A673 (cell line): ENCODE measurements at regions not wholly inside any gene's neighbourhood (a gene's known extent, or its start where the extent isn't known, plus 50 kb on each side); places are given as distances from the start of the nearest gene placed in this dataset.
"Not testable (repeated sequence)": the region's sequence is repeated elsewhere in the genome, so short reads cannot be mapped to it uniquely, and the experiment has no call there.

ENCODE experiments used
- BruUV-seq: library from RNA; stranded (reverse); fragments of 400-500 nt; replicated peaks from 2 replicates; lab custom pipeline; 2021; lab: Mats Ljungman, UMichigan
- CTCF ChIA-PET: fragments of 300-600 bp; sonication (Branson Sonifier 250); formaldehyde crosslinking; loops from one replicate; lab custom pipeline; 2022; ENCODE audit warnings: antibody characterized with exemption; lab: Charles Lee
- POLR2A ChIA-PET: fragments of 300-600 bp; sonication (Branson Sonifier 250); formaldehyde crosslinking; loops from one replicate; lab custom pipeline; 2022; ENCODE audit warnings: antibody characterized with exemption; ENCODE audit not compliant: low non-redundant PET; lab: Charles Lee
- DNase-seq: peaks from one replicate; pipeline ENCODE4 v3.0.0-alpha.2; 2015; ENCODE audit warnings: low spot score
- H3K27ac ChIP-seq: fragments of 200-600 bp; sonication (generic); 2 replicates; pipeline ENCODE4 v1.5.1; 2016; ENCODE audit warnings: mixed run types, low read depth, mild to moderate bottlenecking, mixed read lengths, antibody characterized with exemption, low read length; ENCODE audit not compliant: poor library complexity, severe bottlenecking
- H3K27me3 ChIP-seq: fragments of 200-600 bp; sonication (generic); replicated peaks from 2 replicates; pipeline ENCODE4 v1.6.1; 2017; ENCODE audit warnings: mixed run types, low read depth, mild to moderate bottlenecking, mixed read lengths, antibody characterized with exemption, low read length; ENCODE audit not compliant: insufficient read depth, poor library complexity
- H3K36me3 ChIP-seq: fragments of 200-600 bp; sonication (generic); 2 replicates; pipeline ENCODE4 v1.6.1; 2016; ENCODE audit warnings: mixed run types, mild to moderate bottlenecking, mixed read lengths, antibody characterized with exemption, low read length; ENCODE audit not compliant: insufficient read depth, poor library complexity, severe bottlenecking
- H3K4me1 ChIP-seq: fragments of 200-600 bp; sonication (generic); 2 replicates; pipeline ENCODE4 v1.6.1; 2017; ENCODE audit warnings: mixed run types, mild to moderate bottlenecking, mixed read lengths, antibody characterized with exemption, low read length; ENCODE audit not compliant: insufficient read depth, poor library complexity, severe bottlenecking
- H3K4me3 ChIP-seq: fragments of 200-600 bp; sonication (generic); 2 replicates; pipeline ENCODE4 v1.5.1; 2016; ENCODE audit warnings: low read depth, mixed run types, mild to moderate bottlenecking, mixed read lengths, low read length; ENCODE audit not compliant: poor library complexity, severe bottlenecking
- H3K9me3 ChIP-seq: fragments of 200-600 bp; sonication (generic); 2 replicates; pipeline ENCODE4 v1.6.1; 2016; ENCODE audit warnings: mixed run types, low read depth, mild to moderate bottlenecking, mixed read lengths, antibody characterized with exemption, low read length; ENCODE audit not compliant: poor library complexity, severe bottlenecking
- CTCF ChIP-seq: fragments of 300-800, 200-600 bp; sonication (generic); conservative IDR thresholded peaks from 2 replicates; pipeline ENCODE4 v1.5.1; 2017; ENCODE audit warnings: low read depth, mild to moderate bottlenecking, antibody characterized with exemption, low read length, moderate library complexity, mixed read lengths
- EZH2 ChIP-seq: fragments of 200-600 bp; sonication (generic); IDR thresholded peaks from 2 replicates; pipeline ENCODE4 v1.6.1; 2017; ENCODE audit warnings: borderline replicate concordance, low read depth, mild to moderate bottlenecking, mixed read lengths, antibody characterized with exemption, low read length; ENCODE audit not compliant: poor library complexity, severe bottlenecking
- intact Hi-C: fragments of 100-400 bp; cut with micrococcal nuclease; formaldehyde crosslinking; loops from one replicate; pipeline ENCODE4 v1.10.0; 2022; ENCODE audit not compliant: unreplicated experiment

GRCh38 chr4:37555322-37555721 is 130.9 kb downstream of the RELL1 start:
- TF ChIP-seq EZH2 (no peak), CTCF (no peak)
- Histone ChIP-seq H3K27me3 (no peaks in the 10 kb centered on the region), H3K27ac (no peak overlapping the region), H3K36me3 (no peaks in the 10 kb centered on the region), H3K4me1 (no peaks in the 10 kb centered on the region), H3K9me3 (no peaks in the 10 kb centered on the region), H3K4me3 (no peak overlapping the region)
- DNase-seq: no peak
- no TSS peak for BruUV-seq
- POLR2A ChIA-PET: no interaction called here
- CTCF ChIA-PET: no interaction called here
- intact Hi-C loops: no loop called here

- CTCF ChIA-PET, DNase-seq, H3K4me1 ChIP-seq, H3K36me3 ChIP-seq, POLR2A ChIA-PET, H3K4me3 ChIP-seq, H3K9me3 ChIP-seq, H3K27me3 ChIP-seq, H3K27ac ChIP-seq, BruUV-seq, intact Hi-C loops: not testable (repeated sequence)
These were observed 136.3 kb downstream of the RELL1 start for GRCh38 chr4:37549866-37550265.

- intact Hi-C loops: no loop called here
- no TSS peak for BruUV-seq
- DNase-seq: peak; percentile 6
- POLR2A ChIA-PET: no interaction called here
- Histone ChIP-seq H3K27me3 (peaks cover 2% of the 10 kb centered on the region), H3K4me1 (no peaks in the 10 kb centered on the region), H3K4me3 (no peak overlapping the region), H3K36me3 (no peaks in the 10 kb centered on the region), H3K9me3 (no peaks in the 10 kb centered on the region), H3K27ac (no peak overlapping the region)
- TF ChIP-seq EZH2 (no peak), CTCF (no peak)
- CTCF ChIA-PET: no interaction called here
These were observed 137.1 kb downstream of the RELL1 start for GRCh38 chr4:37549041-37549440.

GRCh38 chr4:37546586-37546985 is 139.6 kb downstream of the RELL1 start:
- H3K36me3 ChIP-seq: no peaks in the 10 kb centered on the region
- H3K27me3 ChIP-seq: peaks cover 5% of the 10 kb centered on the region
- H3K4me3 ChIP-seq: no peak overlapping the region
- intact Hi-C loops: no loop called here
- no peak overlapping the region for H3K27ac ChIP-seq
- no peak for DNase-seq
- no peaks in the 10 kb centered on the region for H3K4me1 ChIP-seq
- TF ChIP-seq CTCF (no peak), EZH2 (no peak)
- BruUV-seq: no TSS peak
- ChIA-PET POLR2A (no interaction called here), CTCF (no interaction called here)
- no peaks in the 10 kb centered on the region for H3K9me3 ChIP-seq
